ENCODE measurements at regions not wholly inside any gene's neighbourhood (a gene's known extent, or its start where the extent isn't known, plus 50 kb on each side); places are given as distances from the start of the nearest gene placed in this dataset.

DNA sequence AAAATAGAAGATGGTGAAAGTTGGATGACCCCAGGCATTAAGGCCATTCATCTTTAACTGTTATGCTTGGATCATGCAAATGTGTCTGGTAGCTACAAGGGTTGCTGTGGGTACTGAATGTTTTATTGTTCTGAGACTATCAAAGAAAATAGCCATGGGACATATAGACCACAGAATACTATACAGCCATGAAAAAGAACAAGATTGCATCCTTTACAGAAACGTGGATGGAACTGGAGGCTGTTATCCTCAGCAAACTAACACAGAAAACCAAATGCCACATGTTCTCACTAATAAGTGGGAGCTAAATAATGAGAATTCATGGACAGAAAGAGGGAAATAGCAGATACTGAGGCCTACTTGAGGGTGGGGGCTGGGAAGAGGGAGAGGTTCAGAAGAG is 249.0 kb downstream of the LTN1 start:
- no peaks in the 10 kb centered on the region for H4K20me1 ChIP-seq (ENCODE audit: low read depth, low read length)
- H3K4me2 ChIP-seq (ENCODE audit: low read depth, low read length, poor library complexity, severe bottlenecking) = no peak overlapping the region
- no peak overlapping the region for H3K9ac ChIP-seq (ENCODE audit: low read length)
- no peaks in the 10 kb centered on the region for H3K79me2 ChIP-seq (ENCODE audit: insufficient read depth, low read length)
- H3K36me3 ChIP-seq (ENCODE audit: low read length) = no peaks in the 10 kb centered on the region
- H3K27me3 ChIP-seq (ENCODE audit: low read length) = no peaks in the 10 kb centered on the region
- no peak overlapping the region for H3K27ac ChIP-seq (ENCODE audit: low read depth, low read length)
- H3F3A ChIP-seq (ENCODE audit: insufficient read depth) = no peaks in the 10 kb centered on the region
- no peaks in the 10 kb centered on the region for H3K9me2 ChIP-seq (replicated peaks; ENCODE audit: insufficient read depth, low read length)
- TF ChIP-seq, protein P1, sequence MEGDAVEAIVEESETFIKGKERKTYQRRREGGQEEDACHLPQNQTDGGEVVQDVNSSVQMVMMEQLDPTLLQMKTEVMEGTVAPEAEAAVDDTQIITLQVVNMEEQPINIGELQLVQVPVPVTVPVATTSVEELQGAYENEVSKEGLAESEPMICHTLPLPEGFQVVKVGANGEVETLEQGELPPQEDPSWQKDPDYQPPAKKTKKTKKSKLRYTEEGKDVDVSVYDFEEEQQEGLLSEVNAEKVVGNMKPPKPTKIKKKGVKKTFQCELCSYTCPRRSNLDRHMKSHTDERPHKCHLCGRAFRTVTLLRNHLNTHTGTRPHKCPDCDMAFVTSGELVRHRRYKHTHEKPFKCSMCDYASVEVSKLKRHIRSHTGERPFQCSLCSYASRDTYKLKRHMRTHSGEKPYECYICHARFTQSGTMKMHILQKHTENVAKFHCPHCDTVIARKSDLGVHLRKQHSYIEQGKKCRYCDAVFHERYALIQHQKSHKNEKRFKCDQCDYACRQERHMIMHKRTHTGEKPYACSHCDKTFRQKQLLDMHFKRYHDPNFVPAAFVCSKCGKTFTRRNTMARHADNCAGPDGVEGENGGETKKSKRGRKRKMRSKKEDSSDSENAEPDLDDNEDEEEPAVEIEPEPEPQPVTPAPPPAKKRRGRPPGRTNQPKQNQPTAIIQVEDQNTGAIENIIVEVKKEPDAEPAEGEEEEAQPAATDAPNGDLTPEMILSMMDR (IDR thresholded peaks at IDR 0.05; ENCODE audit: insufficient read depth, low read length, poor library complexity, severe bottlenecking) = no peak
- no peak for TF ChIP-seq EZH2phosphoT487 (conservative IDR thresholded peaks at IDR 0.05; ENCODE audit: low read length)
- H3K4me3 ChIP-seq (ENCODE audit: insufficient read depth, low read length, poor library complexity, severe bottlenecking) = no peak overlapping the region
- H2AFZ ChIP-seq (ENCODE audit: low read depth, low read length, severe bottlenecking) = no peak overlapping the region
- no peaks in the 10 kb centered on the region for H3K9me3 ChIP-seq (ENCODE audit: insufficient read depth, low read length)

- Histone ChIP-seq H3K9me3 (ENCODE audit: insufficient read depth, low read length) (no peaks in the 10 kb centered on the region), H4K20me1 (ENCODE audit: low read depth, low read length) (no peaks in the 10 kb centered on the region), H3K4me3 (ENCODE audit: insufficient read depth, low read length, poor library complexity, severe bottlenecking) (no peak overlapping the region), H3K4me2 (ENCODE audit: low read depth, low read length, poor library complexity, severe bottlenecking) (no peak overlapping the region), H2AFZ (ENCODE audit: low read depth, low read length, severe bottlenecking) (no peak overlapping the region), H3K27ac (ENCODE audit: low read depth, low read length) (no peak overlapping the region), H3K36me3 (ENCODE audit: low read length) (no peaks in the 10 kb centered on the region), H3F3A (ENCODE audit: insufficient read depth) (no peaks in the 10 kb centered on the region), H3K9ac (ENCODE audit: low read length) (no peak overlapping the region), H3K9me2 (replicated peaks; ENCODE audit: insufficient read depth, low read length) (no peaks in the 10 kb centered on the region), H3K27me3 (ENCODE audit: low read length) (no peaks in the 10 kb centered on the region), H3K79me2 (ENCODE audit: insufficient read depth, low read length) (no peaks in the 10 kb centered on the region)
- TF ChIP-seq EZH2phosphoT487 (conservative IDR thresholded peaks at IDR 0.05; ENCODE audit: low read length) = no peak
- TF ChIP-seq, protein P1 (IDR thresholded peaks at IDR 0.05; ENCODE audit: insufficient read depth, low read length, poor library complexity, severe bottlenecking) = no peak
Measured at GRCh38 chr21:28742527-28742926, 250.2 kb downstream of the LTN1 start.

DNA sequence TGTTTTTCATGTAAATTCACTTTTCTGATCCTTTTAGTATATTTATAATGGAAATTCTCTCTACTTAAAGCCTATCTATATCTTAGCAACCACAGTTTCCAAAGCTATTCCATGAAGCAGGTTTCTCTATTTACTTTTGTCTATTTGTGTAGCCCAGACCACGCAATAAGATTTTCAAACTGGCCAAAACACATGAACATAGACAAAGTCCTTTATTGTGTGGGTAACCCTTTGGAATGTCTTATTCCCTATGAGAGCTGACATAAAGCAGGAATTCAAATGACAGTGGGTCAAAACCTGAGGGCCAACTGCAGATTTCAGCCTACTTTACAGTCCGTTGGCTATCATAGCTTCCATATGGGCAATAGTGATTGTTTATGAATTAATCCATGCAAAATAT is 252.6 kb downstream of the LTN1 start:
- Histone ChIP-seq H2AFZ (ENCODE audit: low read depth, low read length, severe bottlenecking) (no peak overlapping the region), H3K4me2 (ENCODE audit: low read depth, low read length, poor library complexity, severe bottlenecking) (no peak overlapping the region), H3K9me2 (replicated peaks; ENCODE audit: insufficient read depth, low read length) (no peaks in the 10 kb centered on the region), H3K9me3 (ENCODE audit: insufficient read depth, low read length) (no peaks in the 10 kb centered on the region), H3K36me3 (ENCODE audit: low read length) (no peaks in the 10 kb centered on the region), H3K27ac (ENCODE audit: low read depth, low read length) (no peak overlapping the region), H3K27me3 (ENCODE audit: low read length) (no peaks in the 10 kb centered on the region), H3K9ac (ENCODE audit: low read length) (no peak overlapping the region), H4K20me1 (ENCODE audit: low read depth, low read length) (no peaks in the 10 kb centered on the region), H3K79me2 (ENCODE audit: insufficient read depth, low read length) (no peaks in the 10 kb centered on the region), H3F3A (ENCODE audit: insufficient read depth) (no peaks in the 10 kb centered on the region), H3K4me3 (ENCODE audit: insufficient read depth, low read length, poor library complexity, severe bottlenecking) (no peak overlapping the region)
- TF ChIP-seq, protein P1 (IDR thresholded peaks at IDR 0.05; ENCODE audit: insufficient read depth, low read length, poor library complexity, severe bottlenecking) = no peak
- no peak for TF ChIP-seq EZH2phosphoT487 (conservative IDR thresholded peaks at IDR 0.05; ENCODE audit: low read length)
